ENCODE measurements at regions not wholly inside any gene's neighbourhood (a gene's known extent, or its start where the extent isn't known, plus 50 kb on each side); places are given as distances from the start of the nearest gene placed in this dataset.
A peak's percentile ranks its signal among the peaks of the same experiment; 100 is the strongest.

DNA sequence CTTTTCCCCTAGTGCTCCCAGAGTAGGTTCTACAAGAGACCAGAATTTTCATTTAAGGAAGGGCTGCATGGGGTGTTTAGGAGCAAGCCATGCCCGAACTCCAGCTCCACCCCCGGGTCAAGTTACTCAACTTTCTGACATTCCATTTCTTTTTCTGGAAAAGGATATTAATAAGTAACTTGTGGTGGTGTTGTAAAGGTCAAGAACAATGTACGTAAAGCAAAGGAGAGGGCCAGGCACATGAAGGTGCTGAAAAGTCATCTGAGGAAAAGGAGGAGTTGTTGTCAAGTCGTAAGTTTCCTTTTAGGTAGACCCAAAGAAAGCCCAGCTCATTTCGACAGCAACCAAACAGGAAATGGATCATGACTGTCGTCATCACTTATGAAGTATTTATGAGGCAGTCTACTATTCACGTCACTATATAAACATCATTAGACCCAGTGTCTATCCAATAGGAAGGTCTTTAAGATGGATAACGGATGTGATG, 319.6 kb upstream of the IL12A start:
- no peaks in the 10 kb centered on the region for H3K36me3 Mint-ChIP-seq (ENCODE audit: low read depth)
- no peak overlapping the region for H3K27ac Mint-ChIP-seq
- no peak overlapping the region for H3K9ac ChIP-seq (ENCODE audit: extremely low read depth, low read length, poor library complexity, severe bottlenecking)
- no peak overlapping the region for H3K4me3 Mint-ChIP-seq
- no peaks in the 10 kb centered on the region for H3K36me3 ChIP-seq (ENCODE audit: control insufficient read depth, insufficient read depth, low read length)
- no peaks in the 10 kb centered on the region for H3K9me3 Mint-ChIP-seq
- H3K9me3 ChIP-seq (ENCODE audit: control insufficient read depth, low read length) = no peaks in the 10 kb centered on the region
- H3K27ac ChIP-seq (ENCODE audit: low read depth, low read length) = no peak overlapping the region
- 88 to 94% methylated on average over 1 to 8 of the region's 8 CpGs for WGBS, 2 experiments (ENCODE audit: insufficient coverage in 1 of 2, insufficient read length in 1 of 2)
- H3K4me1 ChIP-seq (ENCODE audit: control insufficient read depth, insufficient read depth, low read length) = peaks cover 27% of the 10 kb centered on the region
- no peaks in the 10 kb centered on the region for H3K27me3 Mint-ChIP-seq (ENCODE audit: insufficient read depth)
- TF ChIP-seq, protein P1, sequence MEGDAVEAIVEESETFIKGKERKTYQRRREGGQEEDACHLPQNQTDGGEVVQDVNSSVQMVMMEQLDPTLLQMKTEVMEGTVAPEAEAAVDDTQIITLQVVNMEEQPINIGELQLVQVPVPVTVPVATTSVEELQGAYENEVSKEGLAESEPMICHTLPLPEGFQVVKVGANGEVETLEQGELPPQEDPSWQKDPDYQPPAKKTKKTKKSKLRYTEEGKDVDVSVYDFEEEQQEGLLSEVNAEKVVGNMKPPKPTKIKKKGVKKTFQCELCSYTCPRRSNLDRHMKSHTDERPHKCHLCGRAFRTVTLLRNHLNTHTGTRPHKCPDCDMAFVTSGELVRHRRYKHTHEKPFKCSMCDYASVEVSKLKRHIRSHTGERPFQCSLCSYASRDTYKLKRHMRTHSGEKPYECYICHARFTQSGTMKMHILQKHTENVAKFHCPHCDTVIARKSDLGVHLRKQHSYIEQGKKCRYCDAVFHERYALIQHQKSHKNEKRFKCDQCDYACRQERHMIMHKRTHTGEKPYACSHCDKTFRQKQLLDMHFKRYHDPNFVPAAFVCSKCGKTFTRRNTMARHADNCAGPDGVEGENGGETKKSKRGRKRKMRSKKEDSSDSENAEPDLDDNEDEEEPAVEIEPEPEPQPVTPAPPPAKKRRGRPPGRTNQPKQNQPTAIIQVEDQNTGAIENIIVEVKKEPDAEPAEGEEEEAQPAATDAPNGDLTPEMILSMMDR (conservative IDR thresholded peaks at IDR 0.05) = no peak
- no peak for DNase-seq
- H3K4me1 Mint-ChIP-seq = peaks cover 17% of the 10 kb centered on the region
- H3K4me3 ChIP-seq (ENCODE audit: low read length) = no peak overlapping the region
- no peaks in the 10 kb centered on the region for H3K27me3 ChIP-seq (ENCODE audit: control insufficient read depth, insufficient read depth, low read length, poor library complexity, severe bottlenecking)

DNA sequence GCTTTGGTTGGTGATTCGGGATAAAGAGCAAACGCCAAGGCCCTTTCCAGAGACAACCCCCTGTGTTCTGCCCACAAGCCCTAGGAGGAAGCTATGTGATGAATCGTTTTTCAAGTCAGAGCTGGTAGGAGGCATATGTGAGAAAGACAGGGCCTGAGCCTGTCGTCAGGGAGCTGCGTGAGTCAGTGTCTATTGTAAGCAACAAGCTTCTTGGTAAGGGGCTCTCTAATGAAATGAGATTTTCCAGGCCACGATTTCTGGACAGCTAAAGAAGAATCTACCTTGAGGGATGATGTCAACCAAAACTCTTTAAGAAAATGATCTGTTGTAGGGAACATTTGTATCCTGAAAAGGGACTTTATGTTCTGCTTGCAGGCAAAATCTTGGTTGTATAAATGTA, 318.9 kb upstream of the IL12A start:
- no peak overlapping the region for H3K27ac ChIP-seq (ENCODE audit: low read depth, low read length)
- 56 to 62% methylated on average over 5 to 6 of the region's 6 CpGs for WGBS, 2 experiments (ENCODE audit: insufficient coverage in 1 of 2, insufficient read length in 1 of 2)

DNA sequence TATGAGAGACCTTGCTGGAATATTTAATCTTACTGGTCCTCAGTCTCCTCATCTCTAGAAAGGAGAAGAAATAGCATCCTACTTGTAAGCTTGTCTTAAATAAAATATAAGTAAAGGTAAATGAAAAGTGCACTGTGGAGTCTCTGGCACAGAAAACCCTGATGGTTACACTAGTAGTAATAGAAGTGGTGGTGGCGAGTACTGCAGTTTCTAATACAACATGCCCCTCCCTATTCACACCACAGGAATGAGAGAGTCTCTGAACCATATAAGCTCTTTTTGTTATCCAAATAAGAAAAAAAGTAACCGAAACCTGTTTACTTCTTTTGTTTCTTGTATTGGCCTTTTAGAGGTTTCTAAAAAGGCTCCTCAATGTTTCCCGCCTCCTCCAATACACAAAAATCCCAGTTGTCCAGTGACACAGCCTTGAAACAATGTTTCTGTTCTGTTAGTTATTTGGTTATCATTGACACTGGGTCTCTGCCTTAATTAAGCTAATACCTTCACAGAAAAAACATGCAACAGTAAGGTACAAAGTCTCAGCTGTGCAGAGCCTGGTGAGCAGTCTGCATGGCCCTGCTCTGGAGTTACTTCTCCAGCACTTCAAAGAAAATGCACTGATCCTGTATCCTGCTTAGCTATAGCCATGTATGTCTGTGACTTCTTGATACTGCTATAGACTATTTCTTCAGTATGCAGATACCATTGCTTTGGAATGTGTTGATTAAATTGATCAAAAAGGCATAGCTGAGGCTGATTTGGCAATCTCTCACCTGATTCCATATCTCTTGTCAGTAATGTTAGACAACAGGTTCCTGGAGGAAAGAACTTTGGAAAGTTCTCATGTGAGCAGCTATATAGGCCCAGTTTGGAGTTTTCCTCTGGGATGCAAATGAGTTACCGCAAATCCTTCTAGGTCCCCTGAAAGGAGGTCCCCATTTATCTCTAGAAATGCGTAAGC, 315.6 kb upstream of the IL12A start:
- H3K9me3 ChIP-seq (ENCODE audit: control insufficient read depth, low read length) = no peaks in the 10 kb centered on the region
- H3K36me3 ChIP-seq (ENCODE audit: control insufficient read depth, insufficient read depth, low read length) = no peaks in the 10 kb centered on the region
- WGBS, 2 experiments (ENCODE audit: insufficient coverage in 1 of 2, insufficient read length in 1 of 2) = 79% methylated on average over 4 of the region's 5 CpGs; no CpG with 5 or more reads in 1 of the 2 experiments
- Mint-ChIP-seq H3K9me3 (no peaks in the 10 kb centered on the region), H3K4me3 (no peak overlapping the region), H3K4me1 (peaks cover 17% of the 10 kb centered on the region), H3K36me3 (ENCODE audit: low read depth) (no peaks in the 10 kb centered on the region), H3K27me3 (ENCODE audit: insufficient read depth) (no peaks in the 10 kb centered on the region), H3K27ac (no peak overlapping the region)
- no peak overlapping the region for H3K9ac ChIP-seq (ENCODE audit: extremely low read depth, low read length, poor library complexity, severe bottlenecking)
- DNase-seq = no peak
- TF ChIP-seq, protein P1 (conservative IDR thresholded peaks at IDR 0.05) = peak; percentile 58
- H3K27me3 ChIP-seq (ENCODE audit: control insufficient read depth, insufficient read depth, low read length, poor library complexity, severe bottlenecking) = no peaks in the 10 kb centered on the region
- H3K4me1 ChIP-seq (ENCODE audit: control insufficient read depth, insufficient read depth, low read length) = peaks cover 27% of the 10 kb centered on the region
- H3K27ac ChIP-seq (ENCODE audit: low read depth, low read length) = no peak overlapping the region
- peak overlapping the region; percentile 37 for H3K4me3 ChIP-seq (ENCODE audit: low read length)

More for the DNA sequence above, 318.9 kb upstream of the IL12A start:
- no peaks in the 10 kb centered on the region for H3K36me3 ChIP-seq (ENCODE audit: control insufficient read depth, insufficient read depth, low read length)
- DNase-seq = peak; percentile 56
- no peak overlapping the region for H3K4me3 ChIP-seq (ENCODE audit: low read length)
- Mint-ChIP-seq H3K27ac (peak overlapping the region; percentile 28), H3K4me1 (peaks cover 17% of the 10 kb centered on the region), H3K4me3 (no peak overlapping the region), H3K27me3 (ENCODE audit: insufficient read depth) (no peaks in the 10 kb centered on the region), H3K36me3 (ENCODE audit: low read depth) (no peaks in the 10 kb centered on the region), H3K9me3 (no peaks in the 10 kb centered on the region)
- peaks cover 27% of the 10 kb centered on the region for H3K4me1 ChIP-seq (ENCODE audit: control insufficient read depth, insufficient read depth, low read length)
- H3K9me3 ChIP-seq (ENCODE audit: control insufficient read depth, low read length) = no peaks in the 10 kb centered on the region
- H3K27me3 ChIP-seq (ENCODE audit: control insufficient read depth, insufficient read depth, low read length, poor library complexity, severe bottlenecking) = no peaks in the 10 kb centered on the region
- no peak overlapping the region for H3K9ac ChIP-seq (ENCODE audit: extremely low read depth, low read length, poor library complexity, severe bottlenecking)
- TF ChIP-seq, protein P1 (conservative IDR thresholded peaks at IDR 0.05) = no peak

Measured in endodermal cell (in vitro differentiated cells).